Activated T-cell treated with anti-CD3 and anti-CD28 coated beads, Interleukin-2, amount 50 U/mL, for 24 hours (primary cell): ENCODE measurements at regions not wholly inside any gene's neighbourhood (a gene's known extent, or its start where the extent isn't known, plus 50 kb on each side); places are given as distances from the start of the nearest gene placed in this dataset.
"Not testable (repeated sequence)": the region's sequence is repeated elsewhere in the genome, so short reads cannot be mapped to it uniquely, and the experiment has no call there.

Experiments
- DNase-seq: peaks from one replicate; pipeline ENCODE4 v3.0.0-alpha.2; 2020
- H3K27ac Mint-ChIP-seq: 2 replicates; pipeline ENCODE4 v1.8.0; 2020; ENCODE audit warnings: mild to moderate bottlenecking, mixed read lengths
- H3K27me3 Mint-ChIP-seq: 2 replicates; pipeline ENCODE4 v1.8.0; 2020; ENCODE audit warnings: mixed read lengths
- H3K36me3 Mint-ChIP-seq: 2 replicates; pipeline ENCODE4 v1.8.0; 2020; ENCODE audit warnings: low read depth, mixed read lengths
- H3K4me1 Mint-ChIP-seq: 2 replicates; pipeline ENCODE4 v1.8.0; 2020; ENCODE audit warnings: low read depth, mixed read lengths
- H3K4me3 Mint-ChIP-seq: 2 replicates; pipeline ENCODE4 v1.8.0; 2020; ENCODE audit warnings: mild to moderate bottlenecking, moderate library complexity, mixed read lengths
- H3K9me3 Mint-ChIP-seq: 2 replicates; pipeline ENCODE4 v1.8.0; 2020; ENCODE audit warnings: mixed read lengths

DNA sequence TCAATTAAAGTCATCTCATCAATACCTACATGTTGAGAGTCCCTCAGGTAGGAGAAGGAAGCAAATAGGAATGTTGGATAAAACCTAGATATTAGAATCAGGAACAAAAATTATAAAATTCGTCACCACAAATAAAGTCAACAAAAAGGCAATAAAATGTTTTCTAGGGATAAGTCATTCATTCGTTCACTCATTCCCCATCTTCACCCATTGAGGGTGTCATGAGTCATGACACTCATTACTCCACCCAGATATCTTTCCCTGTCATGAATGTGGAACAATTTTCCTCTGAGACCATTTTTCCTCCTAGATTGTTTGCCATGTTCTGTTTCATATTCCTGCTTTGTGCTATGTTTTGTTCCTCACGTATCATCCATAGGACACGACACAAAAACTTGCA lies 50.9 kb upstream of the OLIG3 start:
- H3K27ac Mint-ChIP-seq: no peak overlapping the region
- no peak for DNase-seq
- peaks cover 3% of the 10 kb centered on the region for H3K27me3 Mint-ChIP-seq
- H3K9me3 Mint-ChIP-seq: peaks cover 4% of the 10 kb centered on the region
- H3K36me3 Mint-ChIP-seq: no peaks in the 10 kb centered on the region
- H3K4me3 Mint-ChIP-seq: no peak overlapping the region
- H3K4me1 Mint-ChIP-seq: peaks cover 9% of the 10 kb centered on the region

- peaks cover under 1% of the 10 kb centered on the region for H3K9me3 Mint-ChIP-seq
- no peak overlapping the region for H3K4me3 Mint-ChIP-seq
- no peaks in the 10 kb centered on the region for H3K36me3 Mint-ChIP-seq
These were observed 53.0 kb upstream of the OLIG3 start for GRCh38 chr6:137547186-137547585.

GRCh38 chr6:137547601-137548000 lies 53.4 kb upstream of the OLIG3 start:
- no peak for DNase-seq
- Mint-ChIP-seq H3K27ac (no peak overlapping the region), H3K27me3 (peaks cover 3% of the 10 kb centered on the region), H3K9me3 (no peaks in the 10 kb centered on the region), H3K4me1 (peaks cover 4% of the 10 kb centered on the region), H3K36me3 (no peaks in the 10 kb centered on the region), H3K4me3 (no peak overlapping the region)

More at GRCh38 chr6:137547186-137547585, 53.0 kb upstream of the OLIG3 start:
- no peak overlapping the region for H3K27ac Mint-ChIP-seq
- H3K27me3 Mint-ChIP-seq: peaks cover 3% of the 10 kb centered on the region
- no peak for DNase-seq
- H3K4me1 Mint-ChIP-seq: peaks cover 8% of the 10 kb centered on the region

GRCh38 chr6:137549106-137549505 lies 54.9 kb upstream of the OLIG3 start:
- H3K36me3 Mint-ChIP-seq: no peaks in the 10 kb centered on the region
- peaks cover 3% of the 10 kb centered on the region for H3K27me3 Mint-ChIP-seq
- no peak overlapping the region for H3K4me3 Mint-ChIP-seq
- no peaks in the 10 kb centered on the region for H3K9me3 Mint-ChIP-seq
- DNase-seq: no peak
- H3K27ac Mint-ChIP-seq: no peak overlapping the region
- no peaks in the 10 kb centered on the region for H3K4me1 Mint-ChIP-seq

GRCh38 chr6:137550535-137550934 lies 56.3 kb upstream of the OLIG3 start:
- DNase-seq: no peak
- no peak overlapping the region for H3K27ac Mint-ChIP-seq
- no peaks in the 10 kb centered on the region for H3K4me1 Mint-ChIP-seq
- no peaks in the 10 kb centered on the region for H3K9me3 Mint-ChIP-seq
- H3K27me3 Mint-ChIP-seq: no peaks in the 10 kb centered on the region
- no peak overlapping the region for H3K4me3 Mint-ChIP-seq
- no peaks in the 10 kb centered on the region for H3K36me3 Mint-ChIP-seq

- no peak for DNase-seq
- Mint-ChIP-seq H3K9me3 (no peaks in the 10 kb centered on the region), H3K27ac (no peak overlapping the region), H3K4me3 (no peak overlapping the region), H3K4me1 (peaks cover 2% of the 10 kb centered on the region), H3K27me3 (no peaks in the 10 kb centered on the region), H3K36me3 (no peaks in the 10 kb centered on the region)
These were observed 58.0 kb upstream of the OLIG3 start for GRCh38 chr6:137552146-137552545.

DNA sequence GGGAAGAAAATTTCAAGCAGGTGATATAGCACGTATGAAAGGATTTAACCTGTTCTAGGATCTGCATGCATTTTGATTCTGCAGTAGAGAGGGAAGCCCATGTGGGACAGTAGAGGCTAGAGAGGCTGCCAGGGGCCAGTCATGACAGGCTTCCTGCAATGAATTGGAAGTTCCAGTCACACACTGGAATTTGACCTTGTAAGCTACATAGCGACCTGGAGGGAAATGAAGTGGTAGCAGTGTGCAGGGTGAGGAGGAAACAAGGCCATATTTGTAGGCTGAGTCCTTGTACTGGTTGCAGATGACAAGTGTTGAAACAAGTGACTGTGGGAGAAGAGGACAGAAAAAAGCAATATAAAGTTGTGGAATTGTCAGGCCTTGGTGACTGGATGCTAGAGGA lies 58.6 kb upstream of the OLIG3 start:
- H3K27me3 Mint-ChIP-seq: no peaks in the 10 kb centered on the region
- no peak overlapping the region for H3K4me3 Mint-ChIP-seq
- no peaks in the 10 kb centered on the region for H3K9me3 Mint-ChIP-seq
- H3K36me3 Mint-ChIP-seq: no peaks in the 10 kb centered on the region
- DNase-seq: no peak
- no peak overlapping the region for H3K27ac Mint-ChIP-seq
- H3K4me1 Mint-ChIP-seq: peaks cover 4% of the 10 kb centered on the region

- not testable (repeated sequence) for H3K36me3 Mint-ChIP-seq, H3K9me3 Mint-ChIP-seq, H3K27me3 Mint-ChIP-seq
- Mint-ChIP-seq H3K4me3 (peak overlapping the region; percentile 2), H3K27ac (peak overlapping the region; percentile 79), H3K4me1 (peaks cover 33% of the 10 kb centered on the region)
- DNase-seq: peak; percentile 44
These were observed 65.5 kb upstream of the OLIG3 start for GRCh38 chr6:137559521-137560183.

- H3K36me3 Mint-ChIP-seq: no peaks in the 10 kb centered on the region
- no peak overlapping the region for H3K4me3 Mint-ChIP-seq
- H3K4me1 Mint-ChIP-seq: peaks cover 33% of the 10 kb centered on the region
- no peaks in the 10 kb centered on the region for H3K9me3 Mint-ChIP-seq
- no peaks in the 10 kb centered on the region for H3K27me3 Mint-ChIP-seq
- DNase-seq: no peak
- H3K27ac Mint-ChIP-seq: peak overlapping the region; percentile 79
These were observed 66.0 kb upstream of the OLIG3 start for GRCh38 chr6:137560184-137560563.

DNA sequence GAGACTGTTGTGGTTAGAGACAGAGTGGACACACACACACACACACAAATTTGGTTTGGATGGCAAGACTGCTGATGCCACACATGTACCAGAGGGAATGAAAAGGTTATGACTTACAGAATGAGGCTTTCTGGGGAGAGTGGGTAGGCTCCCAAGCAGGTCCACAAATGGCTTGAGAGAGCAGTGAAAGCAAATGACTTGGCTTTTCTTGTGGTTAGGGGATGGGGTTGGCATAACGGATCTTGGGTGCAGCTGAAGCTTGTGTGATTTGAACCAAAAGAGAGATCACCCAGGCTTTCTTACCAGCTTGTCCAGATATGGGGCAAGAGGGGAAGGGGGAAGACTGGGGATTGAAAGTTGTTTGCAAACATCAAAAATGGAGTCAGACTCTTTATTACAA lies 73.9 kb upstream of the OLIG3 start:
- Mint-ChIP-seq H3K4me1 (no peaks in the 10 kb centered on the region), H3K36me3 (no peaks in the 10 kb centered on the region), H3K27ac (no peak overlapping the region), H3K4me3 (no peak overlapping the region), H3K27me3 (peaks cover 5% of the 10 kb centered on the region), H3K9me3 (no peaks in the 10 kb centered on the region)
- DNase-seq: no peak

DNA sequence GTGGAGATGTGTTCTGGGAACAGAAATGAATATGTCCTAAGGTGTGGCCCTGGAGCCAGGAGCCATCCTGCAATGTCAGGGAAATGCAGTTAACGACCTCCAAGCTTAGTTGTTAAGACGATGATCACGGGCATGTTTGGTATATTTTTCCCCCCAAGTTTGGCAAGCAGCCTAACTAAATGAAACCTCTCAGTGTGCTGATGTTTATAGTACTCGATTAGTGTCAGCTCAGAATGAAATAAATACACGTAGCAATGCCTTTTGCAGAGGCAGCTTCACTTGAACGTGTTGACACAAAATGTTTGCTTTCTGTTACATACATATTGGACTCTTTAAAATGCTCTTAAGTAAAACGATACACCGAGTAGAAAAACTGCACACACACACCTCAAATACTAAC lies 76.2 kb upstream of the OLIG3 start:
- Mint-ChIP-seq H3K4me1 (no peaks in the 10 kb centered on the region), H3K4me3 (no peak overlapping the region), H3K27me3 (peaks cover 15% of the 10 kb centered on the region), H3K36me3 (no peaks in the 10 kb centered on the region), H3K9me3 (no peaks in the 10 kb centered on the region), H3K27ac (no peak overlapping the region)
- DNase-seq: no peak

- no peak overlapping the region for H3K27ac Mint-ChIP-seq
- H3K4me3 Mint-ChIP-seq: no peak overlapping the region
- H3K4me1 Mint-ChIP-seq: no peaks in the 10 kb centered on the region
- H3K36me3 Mint-ChIP-seq: no peaks in the 10 kb centered on the region
- DNase-seq: peak; percentile 68
- no peaks in the 10 kb centered on the region for H3K9me3 Mint-ChIP-seq
- H3K27me3 Mint-ChIP-seq: peaks cover 15% of the 10 kb centered on the region
These were observed 77.7 kb upstream of the OLIG3 start for GRCh38 chr6:137571854-137572253.

DNA sequence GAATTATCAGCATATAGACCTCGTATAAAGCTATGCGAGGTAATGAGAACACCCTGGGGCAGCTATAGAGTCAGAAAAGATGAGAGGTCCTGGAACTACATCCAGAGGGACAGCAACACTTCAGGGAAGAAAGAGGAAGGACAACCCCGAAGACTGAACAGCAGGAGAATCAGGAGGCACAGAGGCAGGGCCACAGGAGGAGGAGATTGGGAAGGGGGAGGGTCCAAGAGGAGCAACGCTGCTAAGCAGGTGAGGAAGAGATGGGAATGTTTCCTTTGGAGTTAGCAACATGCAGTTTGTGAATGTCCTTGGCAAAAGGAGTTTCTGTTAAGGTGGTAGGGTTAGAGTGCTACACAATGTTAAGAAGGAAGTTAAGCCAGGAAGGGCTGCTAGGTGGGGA lies 79.5 kb upstream of the OLIG3 start:
- no peak for DNase-seq
- H3K4me1 Mint-ChIP-seq: no peaks in the 10 kb centered on the region
- H3K27ac Mint-ChIP-seq: no peak overlapping the region
- H3K9me3 Mint-ChIP-seq: no peaks in the 10 kb centered on the region
- H3K36me3 Mint-ChIP-seq: no peaks in the 10 kb centered on the region
- no peak overlapping the region for H3K4me3 Mint-ChIP-seq
- H3K27me3 Mint-ChIP-seq: peaks cover 15% of the 10 kb centered on the region

DNA sequence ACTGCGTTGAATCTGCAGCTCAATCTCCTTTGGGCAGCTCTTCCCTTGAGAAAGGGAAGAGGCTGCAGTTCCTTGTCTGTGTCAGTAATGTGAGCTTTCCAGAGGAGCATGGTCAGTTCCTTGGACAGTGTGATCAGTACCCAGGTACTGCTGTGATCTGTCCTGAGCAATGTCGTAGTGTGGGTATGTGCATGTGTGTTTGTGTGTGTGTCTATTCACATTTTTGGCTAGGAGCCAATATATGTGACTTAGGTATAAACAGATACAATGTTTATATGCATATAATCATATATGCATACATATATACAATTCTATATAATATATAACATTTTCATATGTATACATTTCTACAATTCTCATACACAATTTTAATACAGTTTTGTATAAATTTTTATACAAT lies 85.4 kb upstream of the OLIG3 start:
- no peak overlapping the region for H3K4me3 Mint-ChIP-seq
- DNase-seq: no peak
- no peaks in the 10 kb centered on the region for H3K36me3 Mint-ChIP-seq
- no peaks in the 10 kb centered on the region for H3K4me1 Mint-ChIP-seq
- no peak overlapping the region for H3K27ac Mint-ChIP-seq
- no peaks in the 10 kb centered on the region for H3K9me3 Mint-ChIP-seq
- no peaks in the 10 kb centered on the region for H3K27me3 Mint-ChIP-seq

DNA sequence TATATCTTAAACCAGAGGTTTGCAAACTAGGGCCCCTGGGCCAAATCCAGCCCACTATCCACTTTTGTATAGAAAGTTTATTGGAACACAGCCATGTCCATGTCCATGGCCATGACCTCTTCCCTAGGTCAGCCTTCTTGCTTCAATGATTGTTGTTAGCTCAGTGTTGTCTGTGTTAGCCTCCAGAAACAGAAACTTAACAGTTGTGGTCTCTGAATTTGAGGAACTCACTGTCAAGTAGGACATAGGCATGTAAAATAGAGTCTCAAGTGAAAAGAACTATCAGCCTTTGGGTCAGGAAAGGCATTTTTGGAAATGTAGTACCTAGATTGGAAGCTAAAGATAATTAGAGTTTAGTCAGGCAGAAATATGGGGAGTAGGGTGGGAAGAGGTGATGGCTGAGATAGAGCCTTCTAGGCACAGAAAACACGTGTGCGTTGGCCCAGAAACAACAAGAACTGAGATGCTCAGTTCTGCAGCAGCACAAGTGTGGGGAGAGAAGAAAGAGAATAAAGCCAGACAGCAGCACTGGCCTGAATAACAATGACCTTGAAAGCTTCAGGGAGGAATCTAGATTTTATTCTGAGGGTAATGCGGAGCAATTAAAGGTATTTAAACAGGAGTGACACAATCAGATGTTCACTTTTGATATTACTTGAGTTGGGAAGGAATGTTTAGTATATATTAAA lies 87.0 kb upstream of the OLIG3 start:
- H3K27ac Mint-ChIP-seq: no peak overlapping the region
- no peaks in the 10 kb centered on the region for H3K4me1 Mint-ChIP-seq
- no peaks in the 10 kb centered on the region for H3K36me3 Mint-ChIP-seq
- no peak overlapping the region for H3K4me3 Mint-ChIP-seq
- no peaks in the 10 kb centered on the region for H3K9me3 Mint-ChIP-seq
- H3K27me3 Mint-ChIP-seq: no peaks in the 10 kb centered on the region
- DNase-seq: no peak
